ENCODE measurements at regions not wholly inside any gene's neighbourhood (a gene's known extent, or its start where the extent isn't known, plus 50 kb on each side); places are given as distances from the start of the nearest gene placed in this dataset.

- dilution Hi-C loops (cut with HindIII; ENCODE audit: low sequenced_read_pairs, unreplicated experiment) (no loop called here), in situ Hi-C loops (cut with MboI; ENCODE audit: low sequenced_read_pairs) (no loop called here), intact Hi-C loops (cut with micrococcal nuclease) (no loop called here)
- DNase-seq: no peak
- Histone ChIP-seq H3K79me1 (ENCODE audit: low read depth in 1 of 2, low read length in 2 of 2) (no peaks in the 10 kb centered on the region), H2AK9ac (replicated peaks; ENCODE audit: low read depth, low read length, poor library complexity) (no peak overlapping the region), H3K23ac (ENCODE audit: low read depth, low read length) (no peak overlapping the region), H3K4me1 (ENCODE audit: control insufficient read depth, insufficient read depth, low read length) (no peaks in the 10 kb centered on the region), H3K27me3 (ENCODE audit: control insufficient read depth, insufficient read depth, low read length) (no peaks in the 10 kb centered on the region), H3K9me1 (ENCODE audit: insufficient read depth, low read length) (no peaks in the 10 kb centered on the region), H3K18ac (ENCODE audit: low read depth, low read length) (no peak overlapping the region), H2BK5ac (ENCODE audit: low read depth, low read length, poor library complexity, severe bottlenecking) (no peak overlapping the region), H4K8ac (ENCODE audit: low read depth in 2 of 2, low read length in 2 of 2) (no peak overlapping the region), H3K9me3 (ENCODE audit: control insufficient read depth, insufficient read depth, low read length) (peaks cover 10% of the 10 kb centered on the region; the same call in 1 of the 2 replicates), H4K5ac (ENCODE audit: low read depth, low read length) (no peak overlapping the region), H3K4me3 (ENCODE audit: insufficient read depth, low read depth, low read length) (no peak overlapping the region), H2AK5ac (ENCODE audit: low read depth, low read length) (no peak overlapping the region), H3K14ac (replicated peaks; ENCODE audit: low read depth, low read length) (no peak overlapping the region), H2BK120ac (ENCODE audit: low read depth, low read length) (no peak overlapping the region), H2AFZ (replicated peaks; ENCODE audit: low read length, poor library complexity) (no peak overlapping the region), H3K9ac (ENCODE audit: low read depth, low read length) (no peak overlapping the region), H2BK15ac (ENCODE audit: low read depth, low read length) (no peak overlapping the region), H3K36me3 (ENCODE audit: control insufficient read depth, insufficient read depth, low read length) (no peaks in the 10 kb centered on the region), H4K20me1 (ENCODE audit: insufficient read depth, low read length) (no peaks in the 10 kb centered on the region), H3K4ac (ENCODE audit: low read depth, low read length) (no peak overlapping the region), H3K4me2 (ENCODE audit: low read depth, low read length) (no peak overlapping the region), H3K27ac (ENCODE audit: insufficient read depth, low read length) (no peak overlapping the region), H4K91ac (ENCODE audit: insufficient read depth, low read depth, low read length) (no peak overlapping the region), H2BK20ac (ENCODE audit: low read depth, low read length) (no peak overlapping the region), H3K56ac (ENCODE audit: extremely low read depth, insufficient read depth, low read length) (no peak overlapping the region)
- BruUV-seq (replicated peaks): no TSS peak
- TF ChIP-seq BHLHE40 (IDR thresholded peaks at IDR 0.05; ENCODE audit: low read depth, low read length) (no peak), MXI1 (IDR thresholded peaks at IDR 0.05; ENCODE audit: borderline replicate concordance, low read depth, low read length) (no peak), RAD21 (IDR thresholded peaks at IDR 0.05; ENCODE audit: low read length) (no peak), ELK1 (IDR thresholded peaks at IDR 0.05; ENCODE audit: borderline replicate concordance, low read depth, low read length) (no peak), USF2 (IDR thresholded peaks at IDR 0.05; ENCODE audit: low read depth, low read length) (no peak), POLR2A (IDR thresholded peaks at IDR 0.05; ENCODE audit: low read depth, low read length) (no peak), RFX5 (IDR thresholded peaks at IDR 0.05; ENCODE audit: low read depth, low read length) (no peak), CTCF (conservative IDR thresholded peaks at IDR 0.05; ENCODE audit: low read depth, low read length) (no peak)
- WGBS, 2 experiments (ENCODE audit: extremely low coverage in 2 of 2, insufficient read length in 1 of 2): no CpG with 5 or more reads among the region's 6 CpGs
- CTCF ChIA-PET: no interaction called here
- ATAC-seq (ENCODE audit: low read depth): no peak
- POLR2A ChIA-PET (ENCODE audit: unreplicated experiment): no interaction called here
Observed at GRCh38 chr22:47769652-47770051, 1007.2 kb downstream of the TBC1D22A start.

Data from IMR-90 (cell line).